Calu3 (cell line): ENCODE measurements at regions not wholly inside any gene's neighbourhood (a gene's known extent, or its start where the extent isn't known, plus 50 kb on each side); places are given as distances from the start of the nearest gene placed in this dataset.

Experiments used
- BruUV-seq: library from RNA; stranded (reverse); fragments of 400-500 nt; replicated peaks from 2 replicates; lab custom pipeline; 2021; lab: Mats Ljungman, UMichigan
- CTCF ChIA-PET: fragments of 300-600 bp; sonication (Branson Sonifier 250); formaldehyde crosslinking; loops from one replicate; lab custom pipeline; 2022; ENCODE audit warnings: antibody characterized with exemption; lab: Charles Lee
- DNase-seq: peaks from one replicate; pipeline ENCODE4 v3.0.0; 2022
- H3K27ac Mint-ChIP-seq: one replicate; pipeline ENCODE4 v1.8.0; 2022; ENCODE audit warnings: mixed read lengths; ENCODE audit not compliant: unreplicated experiment
- H3K27me3 Mint-ChIP-seq: one replicate; pipeline ENCODE4 v1.8.0; 2022; ENCODE audit warnings: mixed read lengths; ENCODE audit not compliant: unreplicated experiment
- H3K36me3 Mint-ChIP-seq: one replicate; pipeline ENCODE4 v1.8.0; 2022; ENCODE audit warnings: mild to moderate bottlenecking, moderate library complexity, mixed read lengths; ENCODE audit not compliant: insufficient read depth, unreplicated experiment
- H3K4me1 Mint-ChIP-seq: one replicate; pipeline ENCODE4 v1.8.0; 2022; ENCODE audit warnings: mild to moderate bottlenecking, low read depth, mixed read lengths; ENCODE audit not compliant: unreplicated experiment
- H3K4me3 Mint-ChIP-seq: one replicate; pipeline ENCODE4 v1.8.0; 2022; ENCODE audit warnings: mild to moderate bottlenecking, low read depth, moderate library complexity, mixed read lengths; ENCODE audit not compliant: unreplicated experiment
- H3K9me3 Mint-ChIP-seq: one replicate; pipeline ENCODE4 v1.8.0; 2022; ENCODE audit warnings: low read depth, mixed read lengths; ENCODE audit not compliant: unreplicated experiment
- CTCF ChIP-seq: fragments of 200-600 bp; IDR thresholded peaks from one replicate; pipeline ENCODE4 v1.8.0; 2022; ENCODE audit warnings: antibody characterized with exemption; ENCODE audit not compliant: unreplicated experiment
- intact Hi-C: fragments of 100-400 bp; cut with micrococcal nuclease; formaldehyde crosslinking; loops from one replicate; pipeline ENCODE4 v1.10.0; 2022; ENCODE audit not compliant: unreplicated experiment

GRCh38 chr4:177770776-177771175 lies 328.5 kb upstream of the AGA start:
- no peak overlapping the region for H3K27ac Mint-ChIP-seq
- CTCF ChIA-PET = no interaction called here
- intact Hi-C loops = no loop called here
- no peaks in the 10 kb centered on the region for H3K27me3 Mint-ChIP-seq
- H3K4me1 Mint-ChIP-seq = no peaks in the 10 kb centered on the region
- no peaks in the 10 kb centered on the region for H3K36me3 Mint-ChIP-seq
- DNase-seq = no peak
- no peak overlapping the region for H3K4me3 Mint-ChIP-seq
- BruUV-seq = no TSS peak
- no peak for TF ChIP-seq CTCF
- H3K9me3 Mint-ChIP-seq = no peaks in the 10 kb centered on the region

GRCh38 chr4:177771645-177772044 lies 329.4 kb upstream of the AGA start:
- H3K27ac Mint-ChIP-seq = no peak overlapping the region
- no peak for TF ChIP-seq CTCF
- intact Hi-C loops = no loop called here
- H3K4me1 Mint-ChIP-seq = no peaks in the 10 kb centered on the region
- no peak for DNase-seq
- BruUV-seq = no TSS peak
- H3K36me3 Mint-ChIP-seq = no peaks in the 10 kb centered on the region
- H3K4me3 Mint-ChIP-seq = no peak overlapping the region
- CTCF ChIA-PET = no interaction called here
- H3K27me3 Mint-ChIP-seq = no peaks in the 10 kb centered on the region
- no peaks in the 10 kb centered on the region for H3K9me3 Mint-ChIP-seq

GRCh38 chr4:177778623-177779022 lies 336.4 kb upstream of the AGA start:
- BruUV-seq = no TSS peak
- CTCF ChIA-PET = interaction anchor here (0.6 kb wide), 2 partner anchors 641 to 726 kb away, joined by 3 to 4 read pairs; no protein-coding TSS in a partner anchor
- no peak overlapping the region for H3K27ac Mint-ChIP-seq

GRCh38 chr4:177785000-177785399 lies 342.8 kb upstream of the AGA start:
- H3K4me1 Mint-ChIP-seq = no peaks in the 10 kb centered on the region

More at GRCh38 chr4:177778623-177779022, 336.4 kb upstream of the AGA start:
- no peak for DNase-seq
- H3K9me3 Mint-ChIP-seq = no peaks in the 10 kb centered on the region
- no peaks in the 10 kb centered on the region for H3K27me3 Mint-ChIP-seq
- TF ChIP-seq CTCF = no peak
- no peaks in the 10 kb centered on the region for H3K4me1 Mint-ChIP-seq
- H3K4me3 Mint-ChIP-seq = no peak overlapping the region
- no peaks in the 10 kb centered on the region for H3K36me3 Mint-ChIP-seq
- intact Hi-C loops = no loop called here

More at GRCh38 chr4:177785000-177785399, 342.8 kb upstream of the AGA start:
- Mint-ChIP-seq H3K4me3 (no peak overlapping the region), H3K36me3 (no peaks in the 10 kb centered on the region), H3K27ac (no peak overlapping the region), H3K27me3 (no peaks in the 10 kb centered on the region), H3K9me3 (no peaks in the 10 kb centered on the region)
- intact Hi-C loops = no loop called here
- CTCF ChIA-PET = no interaction called here
- TF ChIP-seq CTCF = no peak
- DNase-seq = no peak
- BruUV-seq = no TSS peak
